ENCODE measurements at regions not wholly inside any gene's neighbourhood (a gene's known extent, or its start where the extent isn't known, plus 50 kb on each side); places are given as distances from the start of the nearest gene placed in this dataset.

DNA sequence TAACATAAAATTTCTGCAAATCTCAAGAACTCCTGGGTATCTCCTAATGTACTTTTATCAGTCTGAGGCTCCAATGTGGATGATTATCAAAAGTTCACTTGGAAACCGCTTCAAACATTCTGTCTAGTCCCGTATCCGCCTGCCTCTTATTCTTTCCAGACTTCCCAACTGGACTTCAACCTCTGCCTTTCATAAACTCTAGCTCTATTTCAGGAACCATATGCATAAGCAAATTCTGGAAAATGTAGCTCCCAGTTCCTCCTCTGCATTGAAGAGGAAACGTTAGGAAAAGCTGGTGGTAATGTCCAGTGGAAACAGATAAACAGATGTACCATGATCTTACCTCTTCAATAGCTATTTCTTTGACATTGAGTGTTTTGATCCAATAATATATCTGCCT lies 285.0 kb downstream of the KCNJ2 start:
- H3F3A ChIP-seq (replicated peaks; ENCODE audit: low read depth), result no peaks in the 10 kb centered on the region
- no peak for ATAC-seq
- no peaks in the 10 kb centered on the region for H3K36me3 ChIP-seq (ENCODE audit: insufficient read depth)
- no peak overlapping the region for H3K4me3 Mint-ChIP-seq
- no peak overlapping the region for H3K27ac ChIP-seq (ENCODE audit: low read depth)
- no peaks in the 10 kb centered on the region for H3K79me2 ChIP-seq (replicated peaks; ENCODE audit: insufficient read depth)
- TF ChIP-seq, protein P1, sequence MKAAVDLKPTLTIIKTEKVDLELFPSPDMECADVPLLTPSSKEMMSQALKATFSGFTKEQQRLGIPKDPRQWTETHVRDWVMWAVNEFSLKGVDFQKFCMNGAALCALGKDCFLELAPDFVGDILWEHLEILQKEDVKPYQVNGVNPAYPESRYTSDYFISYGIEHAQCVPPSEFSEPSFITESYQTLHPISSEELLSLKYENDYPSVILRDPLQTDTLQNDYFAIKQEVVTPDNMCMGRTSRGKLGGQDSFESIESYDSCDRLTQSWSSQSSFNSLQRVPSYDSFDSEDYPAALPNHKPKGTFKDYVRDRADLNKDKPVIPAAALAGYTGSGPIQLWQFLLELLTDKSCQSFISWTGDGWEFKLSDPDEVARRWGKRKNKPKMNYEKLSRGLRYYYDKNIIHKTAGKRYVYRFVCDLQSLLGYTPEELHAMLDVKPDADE (IDR thresholded peaks at IDR 0.05), result no peak
- no peak for TF ChIP-seq JUNB (IDR thresholded peaks at IDR 0.05; ENCODE audit: unreplicated experiment)
- no peak for TF ChIP-seq CREB1 (CRISPR knock-in tag; IDR thresholded peaks at IDR 0.05; ENCODE audit: low read depth)
- TF ChIP-seq ZNF114 (CRISPR knock-in tag; IDR thresholded peaks at IDR 0.05), result no peak
- TF ChIP-seq POLR2AphosphoS5 (IDR thresholded peaks at IDR 0.05; ENCODE audit: low read depth), result no peak
- TF ChIP-seq, protein P2, sequence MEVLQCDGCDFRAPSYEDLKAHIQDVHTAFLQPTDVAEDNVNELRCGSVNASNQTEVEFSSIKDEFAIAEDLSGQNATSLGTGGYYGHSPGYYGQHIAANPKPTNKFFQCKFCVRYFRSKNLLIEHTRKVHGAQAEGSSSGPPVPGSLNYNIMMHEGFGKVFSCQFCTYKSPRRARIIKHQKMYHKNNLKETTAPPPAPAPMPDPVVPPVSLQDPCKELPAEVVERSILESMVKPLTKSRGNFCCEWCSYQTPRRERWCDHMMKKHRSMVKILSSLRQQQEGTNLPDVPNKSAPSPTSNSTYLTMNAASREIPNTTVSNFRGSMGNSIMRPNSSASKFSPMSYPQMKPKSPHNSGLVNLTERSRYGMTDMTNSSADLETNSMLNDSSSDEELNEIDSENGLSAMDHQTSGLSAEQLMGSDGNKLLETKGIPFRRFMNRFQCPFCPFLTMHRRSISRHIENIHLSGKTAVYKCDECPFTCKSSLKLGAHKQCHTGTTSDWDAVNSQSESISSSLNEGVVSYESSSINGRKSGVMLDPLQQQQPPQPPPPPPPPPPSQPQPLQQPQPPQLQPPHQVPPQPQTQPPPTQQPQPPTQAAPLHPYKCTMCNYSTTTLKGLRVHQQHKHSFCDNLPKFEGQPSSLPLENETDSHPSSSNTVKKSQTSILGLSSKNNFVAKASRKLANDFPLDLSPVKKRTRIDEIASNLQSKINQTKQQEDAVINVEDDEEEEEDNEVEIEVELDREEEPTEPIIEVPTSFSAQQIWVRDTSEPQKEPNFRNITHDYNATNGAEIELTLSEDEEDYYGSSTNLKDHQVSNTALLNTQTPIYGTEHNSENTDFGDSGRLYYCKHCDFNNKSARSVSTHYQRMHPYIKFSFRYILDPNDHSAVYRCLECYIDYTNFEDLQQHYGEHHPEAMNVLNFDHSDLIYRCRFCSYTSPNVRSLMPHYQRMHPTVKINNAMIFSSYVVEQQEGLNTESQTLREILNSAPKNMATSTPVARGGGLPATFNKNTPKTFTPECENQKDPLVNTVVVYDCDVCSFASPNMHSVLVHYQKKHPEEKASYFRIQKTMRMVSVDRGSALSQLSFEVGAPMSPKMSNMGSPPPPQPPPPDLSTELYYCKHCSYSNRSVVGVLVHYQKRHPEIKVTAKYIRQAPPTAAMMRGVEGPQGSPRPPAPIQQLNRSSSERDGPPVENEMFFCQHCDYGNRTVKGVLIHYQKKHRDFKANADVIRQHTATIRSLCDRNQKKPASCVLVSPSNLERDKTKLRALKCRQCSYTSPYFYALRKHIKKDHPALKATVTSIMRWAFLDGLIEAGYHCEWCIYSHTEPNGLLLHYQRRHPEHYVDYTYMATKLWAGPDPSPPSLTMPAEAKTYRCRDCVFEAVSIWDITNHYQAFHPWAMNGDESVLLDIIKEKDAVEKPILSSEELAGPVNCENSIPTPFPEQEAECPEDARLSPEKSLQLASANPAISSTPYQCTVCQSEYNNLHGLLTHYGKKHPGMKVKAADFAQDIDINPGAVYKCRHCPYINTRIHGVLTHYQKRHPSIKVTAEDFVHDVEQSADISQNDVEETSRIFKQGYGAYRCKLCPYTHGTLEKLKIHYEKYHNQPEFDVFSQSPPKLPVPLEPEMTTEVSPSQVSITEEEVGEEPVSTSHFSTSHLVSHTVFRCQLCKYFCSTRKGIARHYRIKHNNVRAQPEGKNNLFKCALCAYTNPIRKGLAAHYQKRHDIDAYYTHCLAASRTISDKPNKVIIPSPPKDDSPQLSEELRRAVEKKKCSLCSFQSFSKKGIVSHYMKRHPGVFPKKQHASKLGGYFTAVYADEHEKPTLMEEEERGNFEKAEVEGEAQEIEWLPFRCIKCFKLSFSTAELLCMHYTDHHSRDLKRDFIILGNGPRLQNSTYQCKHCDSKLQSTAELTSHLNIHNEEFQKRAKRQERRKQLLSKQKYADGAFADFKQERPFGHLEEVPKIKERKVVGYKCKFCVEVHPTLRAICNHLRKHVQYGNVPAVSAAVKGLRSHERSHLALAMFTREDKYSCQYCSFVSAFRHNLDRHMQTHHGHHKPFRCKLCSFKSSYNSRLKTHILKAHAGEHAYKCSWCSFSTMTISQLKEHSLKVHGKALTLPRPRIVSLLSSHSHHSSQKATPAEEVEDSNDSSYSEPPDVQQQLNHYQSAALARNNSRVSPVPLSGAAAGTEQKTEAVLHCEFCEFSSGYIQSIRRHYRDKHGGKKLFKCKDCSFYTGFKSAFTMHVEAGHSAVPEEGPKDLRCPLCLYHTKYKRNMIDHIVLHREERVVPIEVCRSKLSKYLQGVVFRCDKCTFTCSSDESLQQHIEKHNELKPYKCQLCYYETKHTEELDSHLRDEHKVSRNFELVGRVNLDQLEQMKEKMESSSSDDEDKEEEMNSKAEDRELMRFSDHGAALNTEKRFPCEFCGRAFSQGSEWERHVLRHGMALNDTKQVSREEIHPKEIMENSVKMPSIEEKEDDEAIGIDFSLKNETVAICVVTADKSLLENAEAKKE (CRISPR knock-in tag; IDR thresholded peaks at IDR 0.05), result no peak
- no peak for TF ChIP-seq EZH2 (IDR thresholded peaks at IDR 0.05; ENCODE audit: low read depth, unreplicated experiment)
- no peak for TF ChIP-seq STAT1 (IDR thresholded peaks at IDR 0.05; ENCODE audit: unreplicated experiment)
- H3K9me3 Mint-ChIP-seq, result no peaks in the 10 kb centered on the region
- H3K27me3 Mint-ChIP-seq (ENCODE audit: insufficient read depth, low read depth, poor library complexity), result peaks cover 2% of the 10 kb centered on the region
- no peaks in the 10 kb centered on the region for H3K27me3 ChIP-seq (ENCODE audit: insufficient read depth)
- H3K4me2 ChIP-seq, result no peak overlapping the region
- H2AFZ ChIP-seq, result no peak overlapping the region
- H4K20me1 ChIP-seq (replicated peaks; ENCODE audit: insufficient read depth), result no peaks in the 10 kb centered on the region
- H3K27ac Mint-ChIP-seq, result no peak overlapping the region
- DNase-seq (ENCODE audit: low spot score), result no peak
- peaks cover 4% of the 10 kb centered on the region; the same call in 1 of the 2 replicates for H3K9me2 ChIP-seq (ENCODE audit: insufficient read depth)
- peaks cover 10% of the 10 kb centered on the region for H3K4me1 ChIP-seq (ENCODE audit: insufficient read depth)
- H3K4me1 Mint-ChIP-seq, result peaks cover 2% of the 10 kb centered on the region
- no peak overlapping the region for H3K4me3 ChIP-seq
- H3K36me3 Mint-ChIP-seq (ENCODE audit: low read depth), result no peaks in the 10 kb centered on the region

Measured in GM23338 (cell line).